ENCODE measurements at regions not wholly inside any gene's neighbourhood (a gene's known extent, or its start where the extent isn't known, plus 50 kb on each side); places are given as distances from the start of the nearest gene placed in this dataset.

GRCh38 chr10:88023676-88024075 lies 160.3 kb downstream of the PTEN start:
- DNase-seq: no peak

DNA sequence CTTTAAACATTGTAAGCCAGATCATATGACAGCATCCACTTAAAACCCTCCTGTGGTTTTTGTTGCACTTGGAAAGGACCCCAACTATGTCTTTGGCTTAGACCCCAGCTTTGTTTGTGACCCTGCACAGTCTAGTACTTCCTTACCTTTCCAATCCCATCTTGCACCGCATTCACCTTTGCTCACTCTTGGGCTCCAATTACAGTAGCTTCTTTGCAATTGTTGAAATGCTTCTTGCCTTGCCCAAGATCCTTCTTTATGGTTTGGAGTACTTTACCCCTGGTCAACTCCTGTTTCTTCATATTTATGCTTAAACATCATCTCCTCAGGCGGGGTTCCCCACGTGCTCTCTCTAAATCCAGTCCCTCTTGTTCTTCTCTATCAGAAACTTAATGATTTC lies 162.6 kb downstream of the PTEN start:
- DNase-seq: no peak

DNA sequence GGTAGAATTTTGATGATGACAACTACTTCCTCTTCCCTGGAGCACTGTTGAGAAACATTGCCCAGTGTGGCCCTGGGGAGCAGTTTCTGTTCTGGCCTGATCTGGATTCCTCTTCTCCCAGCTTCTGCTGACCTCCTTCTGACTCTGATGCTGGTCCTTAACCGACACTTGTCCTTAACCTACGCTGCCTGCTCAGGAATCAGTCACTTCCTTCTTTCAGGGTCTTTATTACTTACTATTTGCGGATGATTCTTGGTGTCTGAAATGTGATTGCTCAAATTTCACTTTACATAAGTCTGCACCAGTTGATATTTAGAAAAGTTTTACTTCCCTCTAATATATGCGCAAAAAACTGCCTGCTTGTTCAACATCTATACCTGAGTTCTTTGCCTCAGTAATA lies 164.1 kb downstream of the PTEN start:
- DNase-seq: peak; percentile 97 to 98

- DNase-seq: peak in 1 of 2 experiments; percentile 19
Observed at GRCh38 chr10:88028072-88028471, 164.6 kb downstream of the PTEN start.

- DNase-seq: peak in 1 of 2 experiments; percentile 8
Observed at GRCh38 chr10:88028654-88029053, 165.2 kb downstream of the PTEN start.

DNA sequence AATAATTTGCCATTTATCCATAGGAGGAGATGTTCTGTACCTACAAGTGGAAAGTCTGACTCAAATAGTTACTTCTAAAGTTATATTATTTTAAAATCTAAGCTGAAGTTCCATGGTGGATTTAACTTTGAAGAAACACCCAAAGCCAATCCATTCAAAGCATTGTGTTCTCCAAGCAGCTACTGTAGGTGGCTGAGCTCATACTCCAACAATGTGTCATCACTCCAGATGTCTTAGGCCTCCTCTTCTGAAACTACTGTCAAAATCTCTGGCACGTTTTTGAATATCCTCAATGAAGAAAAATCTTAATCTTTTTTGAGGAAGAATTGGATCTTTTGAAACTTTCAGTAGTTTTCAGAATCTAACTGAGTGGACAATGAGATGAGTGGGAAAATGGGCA lies 169.1 kb downstream of the PTEN start:
- no peak for DNase-seq

DNA sequence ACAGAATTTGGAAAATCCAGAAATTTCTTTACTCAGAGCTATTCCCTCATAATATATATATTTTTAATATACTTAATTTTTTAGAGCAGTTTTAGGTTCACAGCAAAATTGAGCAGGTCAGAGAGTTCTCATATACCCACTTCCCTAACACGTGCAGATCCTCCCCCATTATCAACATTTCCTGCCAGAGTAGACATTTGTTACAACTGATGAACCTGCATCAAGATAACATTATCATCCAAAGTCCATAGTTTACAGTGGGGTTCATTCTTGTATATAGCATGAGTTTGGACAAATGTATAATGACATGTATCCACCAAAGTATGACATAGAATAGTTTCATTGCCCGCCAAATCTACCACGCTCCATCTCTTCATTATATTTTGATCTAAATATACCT lies 170.0 kb downstream of the PTEN start:
- no peak for DNase-seq

DNA sequence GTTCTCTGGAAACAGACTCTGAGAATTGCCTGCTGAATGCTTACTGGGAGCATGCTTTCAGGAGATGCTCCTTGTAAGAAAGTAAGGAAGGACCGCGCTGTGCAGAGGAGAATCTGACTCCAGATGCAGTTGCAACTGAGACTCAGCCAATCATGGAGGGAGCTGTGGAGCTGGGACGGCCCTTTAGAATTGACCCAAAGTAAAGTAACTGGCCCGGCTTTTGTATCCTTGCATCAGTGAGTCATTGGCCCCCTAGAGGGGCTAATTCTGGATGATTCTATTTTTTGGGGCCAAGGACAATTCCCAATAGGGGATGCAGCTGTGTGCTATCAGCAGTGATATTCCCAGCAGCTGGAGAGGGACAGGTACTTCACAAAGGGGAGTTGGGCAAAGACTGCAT lies 170.4 kb downstream of the PTEN start:
- DNase-seq: no peak

- DNase-seq: no peak
Observed at GRCh38 chr10:88036126-88036525, 172.7 kb downstream of the PTEN start.

- DNase-seq: no peak
Observed at GRCh38 chr10:88037623-88038022, 174.2 kb downstream of the PTEN start.

- peak; percentile 6 to 10 for DNase-seq
Observed at GRCh38 chr10:88038268-88038667, 174.8 kb downstream of the PTEN start.

- no peak for DNase-seq
Observed at GRCh38 chr10:88039496-88040200, 176.2 kb downstream of the PTEN start.

DNA sequence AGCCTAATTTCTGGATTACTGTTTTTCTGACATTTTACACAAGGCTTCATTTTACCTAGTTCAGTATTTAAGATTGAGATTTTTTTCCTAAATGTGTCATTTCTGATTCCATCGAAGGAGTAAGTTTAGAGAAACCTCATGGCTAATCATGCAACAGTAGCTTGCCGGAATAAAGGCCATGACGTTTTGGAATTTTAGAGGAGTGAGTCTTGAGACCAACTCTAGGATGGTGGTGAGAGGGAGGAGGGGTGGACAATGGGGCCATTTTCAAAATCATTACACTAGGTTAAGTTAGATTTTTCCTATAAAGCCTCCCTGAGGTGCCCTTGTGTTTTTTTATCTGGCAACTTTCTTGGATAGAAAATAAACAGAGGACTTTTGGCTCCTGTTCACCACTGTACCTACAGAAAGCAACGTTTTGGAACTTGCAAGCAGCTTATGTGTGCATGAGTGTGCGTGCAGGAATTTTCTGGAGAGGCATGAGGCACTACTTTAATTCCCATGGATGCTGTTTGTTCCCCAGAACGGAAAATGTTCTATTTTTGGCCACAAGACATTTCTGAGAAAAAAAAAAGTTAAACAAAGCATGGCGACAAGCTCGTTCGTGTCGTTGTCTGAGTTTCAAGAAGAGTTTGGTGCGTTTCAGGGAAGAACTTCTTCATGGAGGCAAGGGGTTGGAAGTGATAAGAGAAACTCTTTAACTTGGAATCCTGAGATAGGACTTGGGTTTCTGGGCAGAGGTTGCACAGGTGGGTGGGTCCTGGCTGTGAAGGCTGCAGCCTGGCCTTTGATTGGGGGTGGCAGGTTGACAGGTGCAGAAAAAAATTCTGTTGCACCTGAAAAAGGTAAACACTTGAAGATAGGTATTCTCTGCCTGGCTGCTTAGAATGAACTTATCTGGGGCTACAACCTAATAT lies 178.1 kb downstream of the PTEN start:
- no peak for DNase-seq

DNA sequence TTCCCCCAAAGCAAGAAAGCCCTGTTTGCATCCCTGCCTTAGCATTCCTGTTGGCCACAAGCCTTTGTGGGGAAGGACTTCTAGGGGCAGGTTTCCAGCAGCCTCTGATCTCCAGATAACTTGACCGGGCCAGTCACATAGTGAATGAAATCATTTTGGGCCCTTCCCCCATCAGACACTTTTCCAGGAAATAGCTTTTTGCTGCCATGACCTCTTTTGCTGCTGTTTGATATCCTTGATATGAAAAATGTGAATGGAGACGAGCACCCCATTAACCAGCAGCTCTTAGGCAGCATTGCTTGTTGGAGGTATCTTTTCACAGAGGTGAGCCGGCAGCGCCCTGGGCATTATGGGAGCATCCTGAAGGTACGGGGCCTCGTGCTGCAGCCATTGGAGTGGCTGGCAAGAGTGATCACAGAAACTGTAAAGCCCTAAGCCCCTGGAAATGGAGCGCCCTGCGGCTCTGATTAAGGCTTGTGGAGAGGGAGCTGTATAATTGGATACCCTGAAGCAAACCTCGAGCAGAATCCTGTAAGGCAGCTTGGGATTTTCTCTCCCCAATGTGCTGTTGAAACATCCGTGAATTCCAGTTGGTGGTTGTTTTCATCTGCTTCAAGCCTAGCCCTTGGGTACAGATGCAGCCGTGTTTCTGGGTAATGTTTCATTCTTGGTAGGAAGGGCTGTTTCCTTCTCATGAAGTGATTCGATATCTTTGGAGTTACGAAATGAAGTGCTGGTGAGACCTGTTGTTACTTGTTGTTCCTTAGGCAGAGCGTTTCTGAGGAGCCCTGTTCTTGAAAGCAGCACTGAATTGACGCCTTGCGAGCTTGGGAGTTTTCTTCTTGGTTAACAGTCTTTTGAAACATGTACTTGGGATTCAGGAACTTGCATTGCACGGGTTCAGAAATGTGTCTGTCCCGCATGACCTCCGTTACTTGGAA lies 179.0 kb downstream of the PTEN start:
- DNase-seq: peak; percentile 57 to 69

DNA sequence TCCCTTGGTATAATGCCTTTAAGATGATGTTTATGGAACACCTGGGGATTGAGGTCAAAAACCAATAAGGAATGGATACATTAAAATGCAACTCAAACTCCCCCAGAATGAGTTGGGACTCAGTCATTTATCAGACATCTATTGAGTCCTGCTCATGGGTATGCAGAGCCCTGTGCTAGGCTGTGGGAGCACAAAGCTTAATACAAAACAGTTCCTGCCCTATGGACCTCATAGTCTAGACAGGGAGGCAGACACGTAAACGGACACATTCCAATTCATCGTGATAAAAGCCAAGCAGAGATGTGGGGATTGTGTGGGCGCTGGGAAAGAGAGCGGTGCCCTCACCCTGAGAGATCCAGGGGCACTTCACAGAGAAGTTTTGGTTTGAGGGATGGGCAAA lies 181.7 kb downstream of the PTEN start:
- DNase-seq: no peak

GRCh38 chr10:88045656-88046415 lies 182.4 kb downstream of the PTEN start:
- DNase-seq: peak; percentile 40 to 53

DNA sequence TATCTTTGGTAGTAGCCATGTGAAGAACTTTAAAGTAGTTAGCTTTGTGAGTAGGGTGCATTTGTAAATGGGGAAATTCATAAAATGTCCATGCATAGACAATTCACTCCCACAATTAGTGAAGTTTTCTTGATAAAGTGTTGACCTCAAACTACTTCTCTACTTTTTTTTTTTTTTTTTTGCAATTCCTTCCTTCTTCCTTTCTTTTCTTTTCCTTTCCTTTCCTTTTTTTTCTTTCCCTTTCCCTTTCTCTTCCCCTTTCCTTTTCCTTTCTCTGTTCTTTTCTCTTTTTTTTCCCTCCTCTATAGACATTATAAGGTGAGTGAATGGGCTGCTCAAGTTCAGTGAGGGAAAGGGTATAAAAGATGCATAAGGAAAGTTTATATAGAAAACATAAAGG lies 184.2 kb downstream of the PTEN start:
- DNase-seq: no peak

- DNase-seq: no peak
Observed at GRCh38 chr10:88048312-88048711, 184.9 kb downstream of the PTEN start.

GRCh38 chr10:88049204-88049603 lies 185.8 kb downstream of the PTEN start:
- no peak for DNase-seq

- no peak for DNase-seq
Observed at GRCh38 chr10:88057720-88058119, 194.3 kb downstream of the PTEN start.

GRCh38 chr10:88058750-88059149 lies 195.3 kb downstream of the PTEN start:
- no peak for DNase-seq

- no peak for DNase-seq
Observed at GRCh38 chr10:88059190-88059589, 195.8 kb downstream of the PTEN start.
